ENCODE measurements at regions not wholly inside any gene's neighbourhood (a gene's known extent, or its start where the extent isn't known, plus 50 kb on each side); places are given as distances from the start of the nearest gene placed in this dataset.

DNA sequence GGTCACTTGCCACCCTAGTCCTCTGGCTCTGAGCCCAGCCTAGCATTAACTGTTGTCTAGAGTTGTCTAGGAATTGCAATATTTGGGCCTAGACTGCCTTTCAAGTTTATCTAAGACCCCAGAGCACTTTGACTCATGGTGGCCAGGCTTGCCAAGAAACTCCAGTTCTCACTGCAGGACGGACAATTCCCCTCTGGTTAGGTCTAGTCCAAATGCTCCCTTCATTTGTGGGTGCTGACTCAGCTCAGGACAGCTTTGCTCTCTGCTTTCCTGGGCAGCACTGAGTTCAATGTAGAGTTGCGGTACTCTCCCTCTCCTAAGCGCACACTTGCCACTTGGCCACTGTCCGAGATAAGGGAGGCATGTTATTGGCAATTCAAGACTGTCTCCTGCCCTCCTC is 619.4 kb downstream of the TLE1 start:
- TF ChIP-seq, protein P1, sequence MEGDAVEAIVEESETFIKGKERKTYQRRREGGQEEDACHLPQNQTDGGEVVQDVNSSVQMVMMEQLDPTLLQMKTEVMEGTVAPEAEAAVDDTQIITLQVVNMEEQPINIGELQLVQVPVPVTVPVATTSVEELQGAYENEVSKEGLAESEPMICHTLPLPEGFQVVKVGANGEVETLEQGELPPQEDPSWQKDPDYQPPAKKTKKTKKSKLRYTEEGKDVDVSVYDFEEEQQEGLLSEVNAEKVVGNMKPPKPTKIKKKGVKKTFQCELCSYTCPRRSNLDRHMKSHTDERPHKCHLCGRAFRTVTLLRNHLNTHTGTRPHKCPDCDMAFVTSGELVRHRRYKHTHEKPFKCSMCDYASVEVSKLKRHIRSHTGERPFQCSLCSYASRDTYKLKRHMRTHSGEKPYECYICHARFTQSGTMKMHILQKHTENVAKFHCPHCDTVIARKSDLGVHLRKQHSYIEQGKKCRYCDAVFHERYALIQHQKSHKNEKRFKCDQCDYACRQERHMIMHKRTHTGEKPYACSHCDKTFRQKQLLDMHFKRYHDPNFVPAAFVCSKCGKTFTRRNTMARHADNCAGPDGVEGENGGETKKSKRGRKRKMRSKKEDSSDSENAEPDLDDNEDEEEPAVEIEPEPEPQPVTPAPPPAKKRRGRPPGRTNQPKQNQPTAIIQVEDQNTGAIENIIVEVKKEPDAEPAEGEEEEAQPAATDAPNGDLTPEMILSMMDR (IDR thresholded peaks at IDR 0.05): no peak
- TF ChIP-seq POLR2AphosphoS5 (IDR thresholded peaks at IDR 0.05; ENCODE audit: low read depth, low read length): no peak

Measured in Panc1 (cell line).